HG03135 (cell line): ENCODE measurements at regions not wholly inside any gene's neighbourhood (a gene's known extent, or its start where the extent isn't known, plus 50 kb on each side); places are given as distances from the start of the nearest gene placed in this dataset.

ENCODE experiments used
- ATAC-seq: cut with Tn5 transposase; IDR thresholded peaks from one replicate; pipeline ENCODE4 v1.9.1; 2021; ENCODE audit warnings: mild to moderate bottlenecking, moderate library complexity; ENCODE audit not compliant: unreplicated experiment

DNA sequence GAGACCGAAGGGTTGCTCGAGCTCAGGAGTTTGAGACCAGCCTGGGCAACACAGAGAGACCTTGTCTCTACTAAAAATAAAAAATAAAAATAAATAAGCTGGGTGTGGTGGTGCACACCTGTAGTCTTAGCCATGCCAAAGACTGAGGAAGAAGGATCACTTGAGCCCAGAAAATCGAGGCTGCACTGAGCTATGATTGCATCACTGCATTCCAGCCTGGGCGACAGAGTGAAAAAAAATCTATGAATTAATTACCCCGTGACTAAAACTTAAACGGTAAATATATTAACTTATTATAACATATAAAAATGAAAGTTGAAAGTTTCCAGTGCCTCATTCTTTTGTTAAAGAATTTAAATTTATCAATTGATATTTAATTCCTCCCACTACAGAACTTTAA lies 273.7 kb downstream of the KLF12 start:
- ATAC-seq = no peak

DNA sequence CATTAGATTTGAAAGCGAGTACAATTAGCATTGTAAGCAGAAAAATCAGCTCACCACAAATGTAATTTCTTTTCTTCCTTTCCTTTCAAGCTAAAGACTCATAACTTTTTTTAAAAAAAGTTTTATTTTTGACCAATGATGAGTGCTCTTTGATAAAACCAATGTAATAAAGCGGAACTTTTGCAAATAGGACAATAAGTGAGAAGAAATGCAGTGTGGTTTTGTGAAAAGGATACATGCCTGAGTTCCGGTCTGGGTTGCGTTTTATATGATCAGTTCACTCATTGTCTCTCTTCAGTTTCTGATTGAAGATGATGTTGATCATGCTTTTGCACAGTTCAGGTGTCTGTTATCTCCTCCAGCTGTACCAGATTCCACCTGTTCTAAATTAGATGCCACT lies 274.4 kb downstream of the KLF12 start:
- ATAC-seq = no peak

DNA sequence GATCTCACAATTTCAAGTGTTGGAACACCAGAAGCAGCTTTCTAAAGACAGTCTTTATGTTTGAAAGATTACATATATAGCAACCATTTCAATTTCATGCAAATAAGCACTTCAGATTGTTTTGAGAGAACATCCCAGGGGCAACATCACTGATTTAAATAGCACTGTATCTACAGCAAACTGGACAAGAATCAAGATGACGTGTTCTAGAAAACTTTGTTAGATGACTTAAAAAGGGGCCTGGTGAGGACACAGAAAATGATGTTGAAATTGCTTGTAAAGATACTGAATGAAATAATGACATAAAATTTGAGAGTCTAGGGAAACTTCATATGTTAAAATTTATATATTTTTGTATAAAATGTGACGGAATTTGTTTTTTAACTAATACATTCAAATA lies 277.1 kb downstream of the KLF12 start:
- ATAC-seq = no peak

- ATAC-seq = no peak
These were observed 283.1 kb downstream of the KLF12 start for GRCh38 chr13:73851104-73851503.

- ATAC-seq = no peak
These were observed 283.9 kb downstream of the KLF12 start for GRCh38 chr13:73850104-73850873.

DNA sequence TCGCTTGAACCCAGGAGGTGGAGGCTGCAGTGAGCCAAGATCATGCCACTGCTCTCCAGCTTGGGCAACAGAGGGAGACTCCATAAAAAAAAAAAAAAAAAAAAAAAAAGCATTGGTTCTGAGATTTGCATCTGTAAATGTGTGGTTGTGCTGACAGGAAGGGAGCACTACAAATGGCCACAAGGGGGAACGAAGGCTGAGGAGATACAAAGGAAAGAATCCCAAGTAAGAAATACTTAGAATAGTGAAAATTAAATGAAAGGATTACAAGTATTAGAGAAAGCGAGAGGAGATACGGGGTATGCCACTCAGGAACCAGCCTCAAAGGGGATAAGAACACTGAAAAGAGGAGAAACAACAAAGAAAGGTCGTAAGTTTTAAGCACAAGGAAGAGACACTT lies 284.9 kb downstream of the KLF12 start:
- no peak for ATAC-seq

- ATAC-seq = no peak
These were observed 289.2 kb downstream of the KLF12 start for GRCh38 chr13:73844986-73845385.

GRCh38 chr13:73842626-73843025 lies 291.6 kb downstream of the KLF12 start:
- no peak for ATAC-seq

- ATAC-seq = no peak
These were observed 292.0 kb downstream of the KLF12 start for GRCh38 chr13:73842184-73842583.

DNA sequence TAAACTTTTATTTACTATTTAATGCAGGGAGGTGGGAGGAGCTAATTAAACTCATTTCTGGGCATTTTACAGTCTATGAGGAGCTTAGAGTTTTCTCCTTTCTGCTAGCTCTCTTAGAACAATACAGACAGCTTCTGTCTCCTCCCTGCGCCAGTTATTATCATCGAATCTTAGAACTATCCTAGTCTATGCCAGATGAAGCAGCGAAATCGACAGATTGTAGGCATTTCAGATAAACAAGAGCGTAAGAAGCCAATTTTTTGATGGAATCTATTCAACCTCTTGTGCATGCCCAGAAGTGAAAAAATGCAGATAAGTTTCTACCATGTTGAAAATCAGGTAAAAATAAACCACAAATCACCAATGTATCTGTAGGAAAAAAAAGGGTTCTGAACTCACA lies 297.1 kb downstream of the KLF12 start:
- ATAC-seq = no peak

GRCh38 chr13:73835138-73835721 lies 299.0 kb downstream of the KLF12 start:
- no peak for ATAC-seq

- no peak for ATAC-seq
These were observed 300.7 kb downstream of the KLF12 start for GRCh38 chr13:73833325-73834070.

DNA sequence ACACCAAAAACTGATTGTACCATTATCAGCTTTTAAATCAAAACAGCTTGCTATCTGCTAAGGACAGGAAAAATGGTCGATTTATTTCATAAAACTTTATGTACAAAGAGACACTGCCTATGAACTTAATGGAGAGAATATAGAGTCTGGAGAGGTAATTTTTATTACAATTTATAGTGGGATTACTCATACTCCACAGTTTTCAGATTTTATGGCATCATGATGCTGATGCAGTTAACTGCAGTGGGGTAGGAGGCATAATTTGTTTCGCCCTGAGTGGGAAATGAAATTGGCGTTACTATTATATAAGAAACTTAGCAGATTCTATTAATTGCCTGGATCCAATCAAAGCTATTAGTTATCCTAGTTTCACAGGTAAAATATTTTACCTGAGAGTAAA lies 301.4 kb downstream of the KLF12 start:
- ATAC-seq = no peak

DNA sequence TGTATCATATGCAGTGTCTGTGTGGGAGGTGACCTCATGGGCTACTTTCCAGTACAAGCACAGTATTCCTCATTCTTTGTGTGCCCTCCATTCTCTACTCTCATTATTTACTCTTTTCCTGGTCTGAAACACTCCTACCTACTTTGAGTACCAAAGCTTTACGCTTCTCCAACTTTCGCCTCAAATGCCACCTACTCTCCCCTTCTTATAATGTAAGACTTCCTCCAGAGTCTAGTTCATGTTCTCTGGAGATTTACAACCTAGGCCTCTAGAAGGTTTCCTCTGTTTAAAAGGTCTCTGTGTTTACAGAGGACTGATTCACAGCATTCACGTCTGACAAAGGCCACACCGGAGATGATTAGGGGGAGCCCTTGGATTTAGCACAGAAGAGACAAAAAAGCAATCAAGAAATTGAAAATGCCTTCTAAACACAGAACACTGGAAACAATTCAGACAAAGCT lies 302.0 kb downstream of the KLF12 start:
- ATAC-seq = no peak

- no peak for ATAC-seq
These were observed 304.8 kb downstream of the KLF12 start for GRCh38 chr13:73829416-73829815.

DNA sequence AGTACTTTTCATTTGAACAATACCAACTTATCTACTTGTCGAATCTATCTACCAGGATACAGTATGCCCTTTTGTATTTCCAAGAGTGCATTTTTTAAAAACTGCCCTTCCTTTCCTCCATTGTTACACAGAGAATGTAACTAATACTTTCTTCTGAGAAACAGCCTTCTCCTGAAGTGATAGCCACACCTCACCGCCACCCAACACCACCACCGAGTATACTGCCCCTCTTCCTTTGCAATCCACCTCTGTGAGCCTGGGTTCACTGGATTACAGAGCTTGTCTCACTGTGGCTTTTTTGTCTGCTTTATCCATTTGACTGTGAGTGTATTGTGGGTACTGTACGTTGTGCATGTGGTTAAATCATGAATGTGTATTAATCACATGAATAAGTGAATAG lies 305.4 kb downstream of the KLF12 start:
- no peak for ATAC-seq

DNA sequence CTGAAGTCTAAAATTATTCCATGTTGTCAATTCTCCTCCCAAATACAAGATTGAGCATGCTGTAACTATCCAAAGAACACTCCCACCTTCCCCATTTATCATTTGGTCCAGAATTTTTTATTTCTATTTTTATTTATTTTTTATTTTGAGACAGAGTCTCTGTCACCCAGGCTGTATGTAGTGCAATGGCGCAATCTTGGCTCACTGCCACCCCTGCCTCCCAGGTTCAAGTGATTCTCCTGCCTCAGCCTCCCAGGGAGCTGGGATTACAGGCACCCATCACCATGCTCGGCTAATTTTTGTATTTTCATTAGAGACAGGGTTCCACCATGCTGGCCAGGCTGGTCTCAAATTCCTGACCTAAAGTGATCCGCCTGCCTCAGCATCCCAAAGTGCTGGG lies 306.8 kb downstream of the KLF12 start:
- ATAC-seq = no peak

DNA sequence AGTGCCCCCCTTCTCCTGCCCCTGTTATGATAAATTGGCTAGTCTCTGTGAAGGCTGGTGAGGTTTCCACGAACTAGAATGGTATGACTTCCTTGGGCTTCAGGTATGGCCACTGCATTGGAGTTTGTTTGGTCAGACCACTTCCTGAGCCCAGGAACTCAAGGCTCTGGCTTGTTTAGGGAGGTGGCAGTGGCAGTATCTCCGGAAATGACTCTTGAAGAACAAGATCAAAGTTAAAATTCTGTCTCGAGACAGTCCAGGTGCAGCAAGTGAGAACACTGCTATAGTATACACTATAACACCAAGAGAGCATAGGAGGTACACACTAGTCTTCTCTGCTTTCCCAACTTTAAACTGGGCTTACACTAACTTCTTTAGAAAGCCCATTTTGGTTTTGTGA lies 309.1 kb downstream of the KLF12 start:
- no peak for ATAC-seq

GRCh38 chr13:73822668-73823592 lies 311.3 kb downstream of the KLF12 start:
- ATAC-seq = no peak

GRCh38 chr13:73820688-73821087 lies 313.5 kb downstream of the KLF12 start:
- ATAC-seq = no peak

DNA sequence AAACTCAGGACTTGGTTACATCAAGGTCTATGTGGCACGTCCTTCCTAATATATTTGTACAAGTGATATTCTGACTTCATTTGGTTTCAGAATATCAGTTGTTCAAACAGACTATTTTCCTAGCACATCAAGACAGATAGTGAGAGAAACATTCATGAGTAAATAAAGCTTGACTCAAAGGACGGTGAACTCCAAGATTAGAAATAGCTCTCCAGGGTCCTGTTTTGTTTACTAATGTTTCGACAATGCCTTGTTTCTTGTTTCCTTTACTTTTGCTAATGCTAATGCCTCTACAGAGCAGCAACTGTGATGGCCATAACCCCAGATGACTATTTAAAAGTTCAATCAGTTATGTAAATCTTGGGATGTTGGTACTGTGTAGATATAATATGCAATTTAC lies 313.9 kb downstream of the KLF12 start:
- ATAC-seq = no peak
